Lower leg skin (tissue), 4 donors: ENCODE measurements at regions not wholly inside any gene's neighbourhood (a gene's known extent, or its start where the extent isn't known, plus 50 kb on each side); places are given as distances from the start of the nearest gene placed in this dataset.
"Not testable (repeated sequence)": the region's sequence is repeated elsewhere in the genome, so short reads cannot be mapped to it uniquely, and the experiment has no call there.

ENCODE experiments used
- DNase-seq, 2 donors: peaks; one replicate each; pipeline ENCODE4 v3.0.0-alpha.2; 2019; ENCODE audit warnings: low spot score in 2 of 2
- H3K4me3 ChIP-seq: fragments of 200-600 bp; sonication (generic); 2 replicates; pipeline ENCODE4 v1.5.1; 2017; ENCODE audit warnings: mild to moderate bottlenecking, low read depth; ENCODE audit not compliant: poor library complexity, severe bottlenecking
- CTCF ChIP-seq, 3 donors: fragments of 450-650 bp; IDR thresholded peaks; one replicate each; pipeline ENCODE4 v1.5.1; 2016; ENCODE audit warnings: antibody characterized with exemption in 3 of 3, mild to moderate bottlenecking in 3 of 3, moderate library complexity in 2 of 3
- POLR2A ChIP-seq, 2 donors: fragments of 450-650 bp; IDR thresholded peaks; one replicate each; pipeline ENCODE4 v1.6.1; 2016 to 2017; ENCODE audit warnings: antibody characterized with exemption in 2 of 2, mild to moderate bottlenecking in 1 of 2, moderate library complexity in 1 of 2
- WGBS, 2 donors: methylation state at CpG; one replicate each; pipeline ENCODE4 v1.1.5; 2018; 5-methylcytosine and 5-hydroxymethylcytosine counted together
- intact Hi-C: fragments of 100-400 bp; cut with DNase I; formaldehyde crosslinking; loops from one replicate; pipeline ENCODE4 v1.15.0; 2023; ENCODE audit warnings: low total_unique reads

GRCh38 chr5:118434522-118434921, 553.8 kb downstream of the DTWD2 start:
- 33 to 44% methylated on average over 2 of the region's 2 CpGs for WGBS, 2 donors
- H3K4me3 ChIP-seq, result no peak overlapping the region
- intact Hi-C loops, result no loop called here
- DNase-seq, result no peak
- TF ChIP-seq CTCF (IDR thresholded peaks at IDR 0.05) (no peak), POLR2A (IDR thresholded peaks at IDR 0.05) (no peak)

- no peak for TF ChIP-seq CTCF (IDR thresholded peaks at IDR 0.05)
- TF ChIP-seq POLR2A (IDR thresholded peaks at IDR 0.05), result no peak
- WGBS, 2 donors, result 88 to 97% methylated on average over 2 of the region's 2 CpGs
- no peak overlapping the region for H3K4me3 ChIP-seq
- no peak for DNase-seq
- intact Hi-C loops, result no loop called here
Observed at GRCh38 chr5:118430076-118430475, 558.3 kb downstream of the DTWD2 start.

GRCh38 chr5:118407958-118408357, 580.4 kb downstream of the DTWD2 start:
- TF ChIP-seq POLR2A (IDR thresholded peaks at IDR 0.05), result no peak
- H3K4me3 ChIP-seq, result no peak overlapping the region
- intact Hi-C loops, result no loop called here
- DNase-seq, result no peak

GRCh38 chr5:118405650-118406061, 582.7 kb downstream of the DTWD2 start:
- intact Hi-C loops, result no loop called here
- TF ChIP-seq POLR2A (IDR thresholded peaks at IDR 0.05), result no peak
- TF ChIP-seq CTCF (IDR thresholded peaks at IDR 0.05), result no peak
- 63 to 78% methylated on average over 3 to 4 of the region's 5 CpGs for WGBS, 2 donors
- no peak overlapping the region for H3K4me3 ChIP-seq
- no peak for DNase-seq

GRCh38 chr5:118397236-118397635, 591.1 kb downstream of the DTWD2 start:
- no peak for DNase-seq
- 59 to 66% methylated on average over 4 of the region's 4 CpGs for WGBS, 2 donors
- H3K4me3 ChIP-seq, result no peak overlapping the region
- intact Hi-C loops, result no loop called here
- TF ChIP-seq CTCF (IDR thresholded peaks at IDR 0.05) (no peak), POLR2A (IDR thresholded peaks at IDR 0.05) (no peak)

- WGBS, 2 donors, result 71 to 73% methylated on average over 6 of the region's 6 CpGs
- no peak for TF ChIP-seq POLR2A (IDR thresholded peaks at IDR 0.05)
- TF ChIP-seq CTCF (IDR thresholded peaks at IDR 0.05), result no peak
- H3K4me3 ChIP-seq, result no peak overlapping the region
- DNase-seq, result no peak
- intact Hi-C loops, result no loop called here
Observed at GRCh38 chr5:118392491-118392890, 595.9 kb downstream of the DTWD2 start.

- DNase-seq, H3K4me3 ChIP-seq, intact Hi-C loops: not testable (repeated sequence)
- 93 to 95% methylated on average over 15 of the region's 15 CpGs for WGBS, 2 donors
Observed at GRCh38 chr5:118382931-118383330, 605.4 kb downstream of the DTWD2 start.
